Retina (tissue), 1 donor: ENCODE measurements at regions not wholly inside any gene's neighbourhood (a gene's known extent, or its start where the extent isn't known, plus 50 kb on each side); places are given as distances from the start of the nearest gene placed in this dataset.

Experiments used
- DNase-seq: peaks from one replicate; pipeline ENCODE4 v3.0.0-alpha.2; 2016

- DNase-seq, result no peak
These were observed 56.7 kb upstream of the NAA35 start for GRCh38 chr9:85884256-85884655.

GRCh38 chr9:85890962-85891361 lies 50.0 kb upstream of the NAA35 start:
- no peak for DNase-seq
